Gastroesophageal sphincter (tissue), 3 donors: ENCODE measurements at regions not wholly inside any gene's neighbourhood (a gene's known extent, or its start where the extent isn't known, plus 50 kb on each side); places are given as distances from the start of the nearest gene placed in this dataset.

ENCODE experiments used
- EP300 ChIP-seq: sonication (generic); formaldehyde crosslinking; IDR thresholded peaks from one replicate; pipeline ENCODE4 v1.6.1; 2017; ENCODE audit warnings: antibody characterized with exemption, mild to moderate bottlenecking
- POLR2A ChIP-seq, 2 donors: fragments of 450-650 bp; IDR thresholded peaks; one replicate each; pipeline ENCODE4 v1.6.1; 2017; ENCODE audit warnings: antibody characterized with exemption in 2 of 2, mild to moderate bottlenecking in 2 of 2, moderate library complexity in 1 of 2
- POLR2AphosphoS5 ChIP-seq: sonication (generic); formaldehyde crosslinking; IDR thresholded peaks from one replicate; pipeline ENCODE4 v1.6.1; 2017; ENCODE audit warnings: antibody characterized with exemption
- TF ChIP-seq, protein P1 (sequence below), 4 experiments: fragments of 200-600 bp in 2 of 4; fragments of 450-650 bp in 2 of 4; sonication (generic) in 1 of 4; IDR thresholded peaks; one replicate each; pipeline ENCODE4 v1.5.1; 2017 to 2019; ENCODE audit warnings: antibody characterized with exemption in 4 of 4, mild to moderate bottlenecking in 2 of 4, moderate library complexity in 2 of 4

DNA sequence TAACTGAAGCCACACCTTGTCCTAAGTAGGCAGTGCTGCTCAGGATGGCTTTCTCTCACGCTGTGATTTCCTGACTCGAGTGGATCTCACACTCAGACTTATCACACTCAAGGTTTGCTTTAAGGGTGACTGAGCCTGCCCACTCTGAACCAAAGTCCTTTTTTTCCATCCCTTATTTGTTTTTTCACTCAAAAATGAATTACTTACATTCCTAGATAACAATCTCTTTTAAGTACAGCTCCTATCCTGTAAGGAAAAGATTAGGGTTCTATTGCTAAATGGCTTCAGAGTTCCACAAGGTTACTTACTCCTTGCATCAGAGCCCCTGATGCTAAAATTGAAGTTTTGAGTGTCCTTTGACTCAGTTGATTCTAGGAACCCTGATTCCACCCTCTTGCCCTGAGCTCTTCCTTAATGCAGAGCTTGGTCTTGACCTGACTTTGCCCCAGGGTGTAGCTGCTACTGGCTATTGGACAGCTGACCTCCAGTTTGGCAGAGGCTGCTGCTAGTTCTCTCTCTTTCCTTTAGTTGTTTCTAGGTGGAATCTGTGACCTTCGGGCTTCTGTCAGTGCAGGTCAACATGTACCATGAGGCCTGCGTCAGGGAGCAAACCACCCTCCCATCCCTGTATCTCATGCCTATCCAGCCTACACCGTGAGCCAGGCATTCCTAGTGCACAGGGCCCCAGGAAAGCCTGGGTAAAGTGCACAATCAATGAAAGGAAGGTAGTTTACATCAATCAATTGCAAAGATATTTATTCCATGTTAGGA lies 80.1 kb upstream of the CD55 start:
- TF ChIP-seq, protein P1, sequence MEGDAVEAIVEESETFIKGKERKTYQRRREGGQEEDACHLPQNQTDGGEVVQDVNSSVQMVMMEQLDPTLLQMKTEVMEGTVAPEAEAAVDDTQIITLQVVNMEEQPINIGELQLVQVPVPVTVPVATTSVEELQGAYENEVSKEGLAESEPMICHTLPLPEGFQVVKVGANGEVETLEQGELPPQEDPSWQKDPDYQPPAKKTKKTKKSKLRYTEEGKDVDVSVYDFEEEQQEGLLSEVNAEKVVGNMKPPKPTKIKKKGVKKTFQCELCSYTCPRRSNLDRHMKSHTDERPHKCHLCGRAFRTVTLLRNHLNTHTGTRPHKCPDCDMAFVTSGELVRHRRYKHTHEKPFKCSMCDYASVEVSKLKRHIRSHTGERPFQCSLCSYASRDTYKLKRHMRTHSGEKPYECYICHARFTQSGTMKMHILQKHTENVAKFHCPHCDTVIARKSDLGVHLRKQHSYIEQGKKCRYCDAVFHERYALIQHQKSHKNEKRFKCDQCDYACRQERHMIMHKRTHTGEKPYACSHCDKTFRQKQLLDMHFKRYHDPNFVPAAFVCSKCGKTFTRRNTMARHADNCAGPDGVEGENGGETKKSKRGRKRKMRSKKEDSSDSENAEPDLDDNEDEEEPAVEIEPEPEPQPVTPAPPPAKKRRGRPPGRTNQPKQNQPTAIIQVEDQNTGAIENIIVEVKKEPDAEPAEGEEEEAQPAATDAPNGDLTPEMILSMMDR (IDR thresholded peaks at IDR 0.05) = no peak
- TF ChIP-seq EP300 (no peak), POLR2AphosphoS5 (no peak), POLR2A (IDR thresholded peaks at IDR 0.05) (no peak)
